SK-N-SH (cell line): ENCODE measurements at regions not wholly inside any gene's neighbourhood (a gene's known extent, or its start where the extent isn't known, plus 50 kb on each side); places are given as distances from the start of the nearest gene placed in this dataset.

Source experiments
- CTCF ChIA-PET: fragments of 300-600, 350-600 bp; formaldehyde crosslinking; extraction: SDS; loops from one replicate; lab custom pipeline; 2021; lab: Yijun Ruan, JAX
- POLR2A ChIA-PET: fragments of 350-600 bp; sonication (Branson Sonifier 250); formaldehyde crosslinking; extraction: SDS; loops from one replicate; lab custom pipeline; 2020; ENCODE audit warnings: antibody characterized with exemption, inconsistent platforms; lab: Yijun Ruan, JAX
- DNase-seq: peaks from one replicate; pipeline ENCODE4 v3.0.0; 2012
- H2AFZ ChIP-seq: fragments of 200-600 bp; sonication (generic); 2 replicates; pipeline ENCODE4 v1.8.1; 2016; ENCODE audit warnings: antibody characterized with exemption, mild to moderate bottlenecking, low read depth
- H3F3A ChIP-seq: fragments of 200-600 bp; sonication (generic); replicated peaks from 2 replicates; pipeline ENCODE3; 2016; ENCODE audit warnings: antibody characterized with exemption, mild to moderate bottlenecking; ENCODE audit not compliant: insufficient read depth
- H3K27ac ChIP-seq, 2 experiments: fragments of 200-500 bp in 1 of 2; fragments of 200-600 bp in 1 of 2; sonication (Bioruptor generic) in 1 of 2; sonication (generic), shearing (Covaris generic) in 1 of 2; 2 replicates each; pipeline versions ENCODE4 v1.5.1 to v1.6.1; 2014 to 2016; ENCODE audit warnings: low read depth in 2 of 2, inconsistent platforms in 1 of 2, low read length in 1 of 2, mild to moderate bottlenecking in 1 of 2, mixed read lengths in 1 of 2
- H3K27me3 ChIP-seq: fragments of 200-600 bp; sonication (generic), shearing (Covaris generic); 2 replicates; pipeline ENCODE4 v1.6.1; 2016; ENCODE audit warnings: mixed run types; ENCODE audit not compliant: insufficient read depth
- H3K36me3 ChIP-seq, 2 experiments: fragments of 200-500 bp in 1 of 2; fragments of 200-600 bp in 1 of 2; sonication (Bioruptor generic) in 1 of 2; sonication (generic) in 1 of 2; replicated peaks in 1 of 2; 2 replicates each; pipeline versions ENCODE3 to v1.5.1; 2014 to 2016; ENCODE audit warnings: low read length in 1 of 2, mild to moderate bottlenecking in 1 of 2; ENCODE audit not compliant: insufficient read depth in 2 of 2, control insufficient read depth in 1 of 2
- H3K4me1 ChIP-seq, 2 experiments: fragments of 200-500 bp in 1 of 2; fragments of 200-600 bp in 1 of 2; sonication (Bioruptor generic) in 1 of 2; sonication (generic), shearing (Covaris generic) in 1 of 2; 2 replicates each; pipeline versions ENCODE4 v1.5.1 to v1.6.1; 2014 to 2016; ENCODE audit warnings: low read depth in 1 of 2, low read length in 1 of 2, mixed run types in 1 of 2; ENCODE audit not compliant: insufficient read depth in 2 of 2, control insufficient read depth in 1 of 2
- H3K4me2 ChIP-seq: fragments of 200-600 bp; sonication (generic), shearing (Covaris generic); 2 replicates; pipeline ENCODE4 v1.6.1; 2017; ENCODE audit warnings: mixed run types
- H3K4me3 ChIP-seq, 2 experiments: fragments of 200-500 bp in 1 of 2; fragments of 200-600 bp in 1 of 2; sonication (Bioruptor generic) in 1 of 2; sonication (generic), shearing (Covaris generic) in 1 of 2; 2 replicates each; pipeline versions ENCODE4 v1.5.1 to v1.8.1; 2014 to 2016; ENCODE audit warnings: low read depth in 2 of 2, inconsistent platforms in 1 of 2, low read length in 1 of 2, mild to moderate bottlenecking in 1 of 2, mixed read lengths in 1 of 2, moderate library complexity in 1 of 2
- H3K79me2 ChIP-seq: fragments of 200-600 bp; sonication (generic); 2 replicates; pipeline ENCODE4 v1.8.1; 2017; ENCODE audit warnings: mild to moderate bottlenecking; ENCODE audit not compliant: insufficient read depth
- H3K9ac ChIP-seq: fragments of 200-600 bp; sonication (generic); 2 replicates; pipeline ENCODE4 v1.6.1; 2017; ENCODE audit warnings: mixed run types
- H3K9me2 ChIP-seq: fragments of 200-600 bp; sonication (generic); 2 replicates; pipeline ENCODE4 v1.6.1; 2017; ENCODE audit warnings: mixed run types
- H3K9me3 ChIP-seq: fragments of 200-600 bp; sonication (generic); 2 replicates; pipeline ENCODE4 v1.6.1; 2017; ENCODE audit warnings: mixed run types, mild to moderate bottlenecking, moderate library complexity
- H4K20me1 ChIP-seq: fragments of 200-600 bp; sonication (generic); 2 replicates; pipeline ENCODE4 v1.6.1; 2017; ENCODE audit warnings: mild to moderate bottlenecking, mixed run types; ENCODE audit not compliant: insufficient read depth
- ELF1 ChIP-seq: IDR thresholded peaks from 2 replicates; pipeline ENCODE4 v1.4.0; 2012
- EZH2phosphoT487 ChIP-seq: fragments of 200-600 bp; sonication (generic); IDR thresholded peaks from 2 replicates; pipeline ENCODE4 v1.6.1; 2017; ENCODE audit warnings: low read depth, mixed run types, mild to moderate bottlenecking, antibody characterized with exemption, moderate library complexity, borderline replicate concordance
- FOSL2 ChIP-seq: IDR thresholded peaks from 2 replicates; pipeline ENCODE4 v1.4.0; 2012; ENCODE audit warnings: low read depth, mild to moderate bottlenecking, moderate library complexity, borderline replicate concordance
- GABPA ChIP-seq: IDR thresholded peaks from 2 replicates; pipeline ENCODE4 v1.4.0; 2012; ENCODE audit warnings: low read depth, mild to moderate bottlenecking
- JUND ChIP-seq: IDR thresholded peaks from 2 replicates; pipeline ENCODE4 v1.4.0; 2012
- NFIC ChIP-seq: IDR thresholded peaks from 2 replicates; pipeline ENCODE4 v1.4.0; 2012; ENCODE audit warnings: borderline replicate concordance
- NRF1 ChIP-seq: IDR thresholded peaks from 2 replicates; pipeline ENCODE4 v1.6.1; 2012; ENCODE audit warnings: low read depth, mild to moderate bottlenecking, low read length
- RAD21 ChIP-seq: IDR thresholded peaks from 2 replicates; pipeline ENCODE4 v1.6.1; 2012; ENCODE audit warnings: mild to moderate bottlenecking, low read length
- RCOR1 ChIP-seq: fragments of 150-350 bp; IDR thresholded peaks from 2 replicates; pipeline ENCODE4 v1.6.1; 2017; ENCODE audit warnings: antibody characterized with exemption, low read length
- RFX5 ChIP-seq: IDR thresholded peaks from 2 replicates; pipeline ENCODE4 v1.6.1; 2012; ENCODE audit warnings: mild to moderate bottlenecking, improper control_type of control experiment, low read length
- SIN3A ChIP-seq: IDR thresholded peaks from 2 replicates; pipeline ENCODE4 v1.6.1; 2012; ENCODE audit warnings: low read depth, mild to moderate bottlenecking, low read length, moderate library complexity, borderline replicate concordance
- SMC3 ChIP-seq: IDR thresholded peaks from 2 replicates; pipeline ENCODE4 v1.6.1; 2012; ENCODE audit warnings: low read depth, low read length, improper control_type of control experiment
- YY1 ChIP-seq: IDR thresholded peaks from 2 replicates; pipeline ENCODE4 v1.4.0; 2012; ENCODE audit warnings: low read depth, mild to moderate bottlenecking
- WGBS: methylation state at CpG from one replicate; pipeline ENCODE4 v1.1.6; 2017; ENCODE audit warnings: low lambda C conversion rate; 5-methylcytosine and 5-hydroxymethylcytosine counted together
- TF ChIP-seq, protein P1 (sequence below): IDR thresholded peaks from 2 replicates; pipeline ENCODE4 v1.6.1; 2012; ENCODE audit warnings: mild to moderate bottlenecking, low read depth, low read length, moderate library complexity
- TF ChIP-seq, protein P2 (sequence below): fragments of 200-600 bp; sonication (generic); IDR thresholded peaks from 2 replicates; pipeline ENCODE4 v1.6.1; 2017; ENCODE audit warnings: antibody characterized with exemption, mild to moderate bottlenecking, moderate library complexity
- TF ChIP-seq, protein P3 (sequence below): IDR thresholded peaks from 2 replicates; pipeline ENCODE4 v1.4.0; 2012; ENCODE audit warnings: low read depth
- TF ChIP-seq, protein P4 (sequence below): IDR thresholded peaks from 2 replicates; pipeline ENCODE4 v1.4.0; 2012; ENCODE audit warnings: low read depth, borderline replicate concordance

DNA sequence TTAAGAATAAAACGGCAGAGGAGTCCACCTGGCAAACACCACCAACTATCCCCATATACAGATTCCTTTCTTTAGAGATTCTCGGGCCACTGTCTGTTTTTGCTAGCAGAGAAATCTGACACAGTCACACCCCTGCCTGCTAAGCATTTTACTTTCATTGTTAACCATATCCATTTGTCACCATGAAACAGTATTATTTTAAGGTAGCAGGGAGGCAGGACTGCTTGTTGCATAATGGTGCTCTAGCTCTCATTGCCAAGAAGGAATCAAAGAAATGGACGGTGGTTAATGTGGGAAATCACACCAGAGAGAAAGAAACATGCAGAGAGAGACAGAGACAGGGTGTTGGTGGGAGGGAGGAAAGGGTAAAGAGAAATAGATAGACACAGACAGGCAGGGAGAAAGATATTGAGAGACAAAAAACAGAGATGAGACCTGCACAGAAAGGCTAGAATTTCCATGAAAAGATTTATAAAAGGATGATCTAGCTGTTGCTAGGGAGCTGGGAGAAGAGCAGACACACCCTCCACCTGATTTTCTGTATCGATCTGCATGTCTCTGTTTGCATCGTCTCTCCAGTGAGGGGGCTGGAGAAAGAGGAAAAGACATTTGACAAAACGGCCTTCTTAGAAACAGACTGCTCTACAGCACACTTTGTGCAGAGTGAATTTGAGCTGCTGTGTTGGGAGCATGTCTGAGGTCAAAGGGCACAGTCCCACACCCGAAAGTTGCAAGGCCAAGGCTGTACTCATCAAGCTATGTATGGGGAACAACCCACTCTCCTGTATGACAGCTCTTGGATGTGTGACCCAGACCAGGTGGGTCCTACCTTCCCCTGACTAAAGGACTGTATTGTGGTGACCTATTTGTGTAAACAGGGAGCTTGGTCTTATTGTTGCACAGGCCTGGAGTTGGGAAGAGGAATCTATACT lies 303.1 kb downstream of the FZD1 start:
- Histone ChIP-seq H3K36me3 (no peaks in the 10 kb centered on the region), H3F3A (no peaks in the 10 kb centered on the region), H3K27ac (no peak overlapping the region; a peak in 1 of 4 replicates), H3K27me3 (no peaks in the 10 kb centered on the region), H3K9me3 (no peaks in the 10 kb centered on the region), H3K9ac (no peak overlapping the region), H3K4me1 (peaks cover 0 to 28% of the 10 kb centered on the region in 2 experiments; a peak in 2 of 4 replicates), H4K20me1 (no peaks in the 10 kb centered on the region), H2AFZ (no peak overlapping the region), H3K79me2 (no peaks in the 10 kb centered on the region), H3K9me2 (no peaks in the 10 kb centered on the region), H3K4me2 (no peak overlapping the region), H3K4me3 (no peak overlapping the region)
- ChIA-PET CTCF (interaction anchor here (0.8 to 3.0 kb wide), 5 partner anchors 11 to 244 kb away, joined by 3 to 8 read pairs (median 3); no protein-coding TSS in a partner anchor), POLR2A (no interaction called here)
- no peak for DNase-seq
- WGBS = 50% methylated on average over 7 of the region's 7 CpGs
- TF ChIP-seq RFX5 (0 out of 2 replicates have a peak, but pooled peaks have one; percentile 52), SIN3A (no peak), ELF1 (no peak), SMC3 (no peak), RAD21 (no peak)
- TF ChIP-seq, protein P1, sequence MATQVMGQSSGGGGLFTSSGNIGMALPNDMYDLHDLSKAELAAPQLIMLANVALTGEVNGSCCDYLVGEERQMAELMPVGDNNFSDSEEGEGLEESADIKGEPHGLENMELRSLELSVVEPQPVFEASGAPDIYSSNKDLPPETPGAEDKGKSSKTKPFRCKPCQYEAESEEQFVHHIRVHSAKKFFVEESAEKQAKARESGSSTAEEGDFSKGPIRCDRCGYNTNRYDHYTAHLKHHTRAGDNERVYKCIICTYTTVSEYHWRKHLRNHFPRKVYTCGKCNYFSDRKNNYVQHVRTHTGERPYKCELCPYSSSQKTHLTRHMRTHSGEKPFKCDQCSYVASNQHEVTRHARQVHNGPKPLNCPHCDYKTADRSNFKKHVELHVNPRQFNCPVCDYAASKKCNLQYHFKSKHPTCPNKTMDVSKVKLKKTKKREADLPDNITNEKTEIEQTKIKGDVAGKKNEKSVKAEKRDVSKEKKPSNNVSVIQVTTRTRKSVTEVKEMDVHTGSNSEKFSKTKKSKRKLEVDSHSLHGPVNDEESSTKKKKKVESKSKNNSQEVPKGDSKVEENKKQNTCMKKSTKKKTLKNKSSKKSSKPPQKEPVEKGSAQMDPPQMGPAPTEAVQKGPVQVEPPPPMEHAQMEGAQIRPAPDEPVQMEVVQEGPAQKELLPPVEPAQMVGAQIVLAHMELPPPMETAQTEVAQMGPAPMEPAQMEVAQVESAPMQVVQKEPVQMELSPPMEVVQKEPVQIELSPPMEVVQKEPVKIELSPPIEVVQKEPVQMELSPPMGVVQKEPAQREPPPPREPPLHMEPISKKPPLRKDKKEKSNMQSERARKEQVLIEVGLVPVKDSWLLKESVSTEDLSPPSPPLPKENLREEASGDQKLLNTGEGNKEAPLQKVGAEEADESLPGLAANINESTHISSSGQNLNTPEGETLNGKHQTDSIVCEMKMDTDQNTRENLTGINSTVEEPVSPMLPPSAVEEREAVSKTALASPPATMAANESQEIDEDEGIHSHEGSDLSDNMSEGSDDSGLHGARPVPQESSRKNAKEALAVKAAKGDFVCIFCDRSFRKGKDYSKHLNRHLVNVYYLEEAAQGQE = no peak
- TF ChIP-seq, protein P2, sequence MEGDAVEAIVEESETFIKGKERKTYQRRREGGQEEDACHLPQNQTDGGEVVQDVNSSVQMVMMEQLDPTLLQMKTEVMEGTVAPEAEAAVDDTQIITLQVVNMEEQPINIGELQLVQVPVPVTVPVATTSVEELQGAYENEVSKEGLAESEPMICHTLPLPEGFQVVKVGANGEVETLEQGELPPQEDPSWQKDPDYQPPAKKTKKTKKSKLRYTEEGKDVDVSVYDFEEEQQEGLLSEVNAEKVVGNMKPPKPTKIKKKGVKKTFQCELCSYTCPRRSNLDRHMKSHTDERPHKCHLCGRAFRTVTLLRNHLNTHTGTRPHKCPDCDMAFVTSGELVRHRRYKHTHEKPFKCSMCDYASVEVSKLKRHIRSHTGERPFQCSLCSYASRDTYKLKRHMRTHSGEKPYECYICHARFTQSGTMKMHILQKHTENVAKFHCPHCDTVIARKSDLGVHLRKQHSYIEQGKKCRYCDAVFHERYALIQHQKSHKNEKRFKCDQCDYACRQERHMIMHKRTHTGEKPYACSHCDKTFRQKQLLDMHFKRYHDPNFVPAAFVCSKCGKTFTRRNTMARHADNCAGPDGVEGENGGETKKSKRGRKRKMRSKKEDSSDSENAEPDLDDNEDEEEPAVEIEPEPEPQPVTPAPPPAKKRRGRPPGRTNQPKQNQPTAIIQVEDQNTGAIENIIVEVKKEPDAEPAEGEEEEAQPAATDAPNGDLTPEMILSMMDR = no peak
- TF ChIP-seq, all 33 proteins: peak for 1

DNA sequence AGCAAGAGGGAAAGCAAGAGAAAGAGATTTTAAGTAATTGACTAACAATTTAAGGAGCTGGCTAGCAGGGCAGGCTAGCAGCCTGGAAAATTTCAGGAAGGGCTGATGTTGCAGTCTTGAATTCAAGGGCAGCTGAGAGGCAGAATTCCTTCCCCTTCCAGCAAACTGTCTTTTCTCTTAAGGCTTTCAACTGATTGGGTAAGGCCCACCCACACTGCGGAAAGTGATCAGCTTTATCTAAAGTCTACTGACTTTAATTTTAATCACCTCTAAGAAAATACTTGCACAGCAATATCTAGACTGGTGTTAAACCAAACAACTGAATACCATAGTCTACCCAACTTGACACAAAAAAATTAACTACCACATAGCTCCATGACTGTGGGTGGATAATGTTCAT lies 303.9 kb downstream of the FZD1 start:
- H3K27me3 ChIP-seq = no peaks in the 10 kb centered on the region
- no peaks in the 10 kb centered on the region for H3K9me3 ChIP-seq
- no peaks in the 10 kb centered on the region for H3K36me3 ChIP-seq
- no peak for DNase-seq
- POLR2A ChIA-PET = interaction anchor here (0.6 kb wide), 1 partner anchor 139 kb away, joined by 3 read pairs; no protein-coding TSS in a partner anchor
- H3K9ac ChIP-seq = no peak overlapping the region
- no peaks in the 10 kb centered on the region for H3K79me2 ChIP-seq
- H3K9me2 ChIP-seq = no peaks in the 10 kb centered on the region
- H3K27ac ChIP-seq = no peak overlapping the region
- H4K20me1 ChIP-seq = no peaks in the 10 kb centered on the region
- 78% methylated on average over 1 of the region's 1 CpG for WGBS
- no peaks in the 10 kb centered on the region for H3F3A ChIP-seq
- no peak overlapping the region for H3K4me2 ChIP-seq
- peaks cover 0 to 28% of the 10 kb centered on the region in 2 experiments; a peak in 2 of 4 replicates for H3K4me1 ChIP-seq
- CTCF ChIA-PET = interaction anchor here (0.9 to 3.0 kb wide), 4 partner anchors 12 to 318 kb away, joined by 3 to 8 read pairs (median 4); no protein-coding TSS in a partner anchor
- H2AFZ ChIP-seq = no peak overlapping the region
- no peak overlapping the region for H3K4me3 ChIP-seq
- TF ChIP-seq RFX5 (no peak), EZH2phosphoT487 (no peak), GABPA (no peak), YY1 (no peak), RCOR1 (no peak), NFIC (no peak), NRF1 (no peak), FOSL2 (no peak), JUND (no peak)
- TF ChIP-seq, protein P3, sequence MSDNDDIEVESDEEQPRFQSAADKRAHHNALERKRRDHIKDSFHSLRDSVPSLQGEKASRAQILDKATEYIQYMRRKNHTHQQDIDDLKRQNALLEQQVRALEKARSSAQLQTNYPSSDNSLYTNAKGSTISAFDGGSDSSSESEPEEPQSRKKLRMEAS = no peak
- TF ChIP-seq, protein P4, sequence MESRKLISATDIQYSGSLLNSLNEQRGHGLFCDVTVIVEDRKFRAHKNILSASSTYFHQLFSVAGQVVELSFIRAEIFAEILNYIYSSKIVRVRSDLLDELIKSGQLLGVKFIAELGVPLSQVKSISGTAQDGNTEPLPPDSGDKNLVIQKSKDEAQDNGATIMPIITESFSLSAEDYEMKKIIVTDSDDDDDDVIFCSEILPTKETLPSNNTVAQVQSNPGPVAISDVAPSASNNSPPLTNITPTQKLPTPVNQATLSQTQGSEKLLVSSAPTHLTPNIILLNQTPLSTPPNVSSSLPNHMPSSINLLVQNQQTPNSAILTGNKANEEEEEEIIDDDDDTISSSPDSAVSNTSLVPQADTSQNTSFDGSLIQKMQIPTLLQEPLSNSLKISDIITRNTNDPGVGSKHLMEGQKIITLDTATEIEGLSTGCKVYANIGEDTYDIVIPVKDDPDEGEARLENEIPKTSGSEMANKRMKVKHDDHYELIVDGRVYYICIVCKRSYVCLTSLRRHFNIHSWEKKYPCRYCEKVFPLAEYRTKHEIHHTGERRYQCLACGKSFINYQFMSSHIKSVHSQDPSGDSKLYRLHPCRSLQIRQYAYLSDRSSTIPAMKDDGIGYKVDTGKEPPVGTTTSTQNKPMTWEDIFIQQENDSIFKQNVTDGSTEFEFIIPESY = no peak
